K562 (cell line): ENCODE measurements at regions not wholly inside any gene's neighbourhood (a gene's known extent, or its start where the extent isn't known, plus 50 kb on each side); places are given as distances from the start of the nearest gene placed in this dataset.

Source experiments
- ATAC-seq: fragments of 200-7000 bp; cut with Tn5 transposase; 3 replicates; pipeline ENCODE4 v1.9.1; 2020; ENCODE audit warnings: moderate library complexity
- BruUV-seq: library from RNA; stranded (reverse); fragments of 400-500 nt; replicated peaks from 2 replicates; lab custom pipeline; 2021; lab: Mats Ljungman, UMichigan
- CTCF ChIA-PET: fragments of 300-600 bp; formaldehyde crosslinking; extraction: SDS; loops from one replicate; lab custom pipeline; 2021; ENCODE audit warnings: low intra/inter-chr PET ratio; lab: Yijun Ruan, JAX
- POLR2A ChIA-PET: fragments of 300-600, 350-650 bp; sonication (Branson Sonifier 250); formaldehyde crosslinking; extraction: SDS; loops from one replicate; lab custom pipeline; 2021; ENCODE audit warnings: antibody characterized with exemption, inconsistent platforms; lab: Yijun Ruan, JAX
- DNase-seq, 4 experiments: peaks; one replicate each; pipeline versions ENCODE4 v3.0.0 to v3.0.0-alpha.2; 2011 to 2018; ENCODE audit warnings: low spot score in 3 of 4, mixed read lengths in 3 of 4; ENCODE audit errors: extremely low read depth in 1 of 4
- FAIRE-seq: peaks from 2 replicates; lab custom pipeline; 2011; peaks lifted over from hg19 to GRCh38; lab: Jason Lieb, UNC
- H2AFZ ChIP-seq: 2 replicates; pipeline ENCODE4 v1.6.0; 2011; ENCODE audit warnings: low read depth, low read length, control low read depth, inconsistent platforms
- H3K27ac ChIP-seq: fragments of 200-600 bp; 3 replicates; pipeline ENCODE4 v1.8.0; 2011; ENCODE audit warnings: low read depth, mild to moderate bottlenecking, control low read depth, inconsistent platforms, low read length, moderate library complexity, mixed read lengths; ENCODE audit errors: extremely low read depth
- H3K27me3 ChIP-seq, 2 experiments: fragments of 300-600 bp in 1 of 2; 2 replicates in 1 of 2; 3 replicates in 1 of 2; pipeline versions ENCODE4 v1.6.0 to v1.8.0; 2011; ENCODE audit warnings: inconsistent platforms in 2 of 2, low read length in 2 of 2, mild to moderate bottlenecking in 1 of 2, mixed read lengths in 1 of 2, moderate library complexity in 1 of 2; ENCODE audit not compliant: control insufficient read depth in 2 of 2, insufficient read depth in 2 of 2
- H3K36me3 ChIP-seq: fragments of 300-600 bp; 3 replicates; pipeline ENCODE4 v1.8.0; 2011; ENCODE audit warnings: mild to moderate bottlenecking, low read length, inconsistent platforms; ENCODE audit not compliant: control insufficient read depth, insufficient read depth
- H3K4me1 ChIP-seq, 2 experiments: fragments of 200-600 bp in 1 of 2; replicated peaks in 1 of 2; 2 replicates in 1 of 2; 3 replicates in 1 of 2; pipeline versions ENCODE4 v1.5.1 to v1.8.0; 2011; ENCODE audit warnings: inconsistent platforms in 2 of 2, low read length in 2 of 2, mild to moderate bottlenecking in 1 of 2, mixed read lengths in 1 of 2, moderate library complexity in 1 of 2; ENCODE audit not compliant: control insufficient read depth in 2 of 2, insufficient read depth in 2 of 2
- H3K4me2 ChIP-seq: 2 replicates; pipeline ENCODE4 v1.6.1; 2011; ENCODE audit warnings: low read length, control low read depth, inconsistent platforms, mixed read lengths; ENCODE audit not compliant: insufficient read depth
- H3K4me3 ChIP-seq: fragments of 200-600 bp; sonication (generic), shearing (Covaris generic); 2 replicates; pipeline ENCODE4 v1.5.1; 2016; ENCODE audit warnings: control low read depth, inconsistent platforms
- H3K79me2 ChIP-seq: fragments of 200-600 bp; 3 replicates; pipeline ENCODE4 v1.8.0; 2011; ENCODE audit warnings: low read length, inconsistent platforms; ENCODE audit not compliant: control insufficient read depth, insufficient read depth
- H3K9ac ChIP-seq, 2 experiments: 2 replicates each; pipeline versions ENCODE4 v1.6.0 to v1.6.1; 2011; ENCODE audit warnings: low read depth in 2 of 2, low read length in 2 of 2, control low read depth in 1 of 2, inconsistent platforms in 1 of 2, mild to moderate bottlenecking in 1 of 2, mixed read lengths in 1 of 2; ENCODE audit not compliant: insufficient read depth in 1 of 2
- H3K9me1 ChIP-seq: one replicate; pipeline ENCODE4 v1.6.0; 2011; ENCODE audit warnings: inconsistent platforms, mild to moderate bottlenecking, low read length, moderate library complexity; ENCODE audit not compliant: control insufficient read depth, insufficient read depth
- H3K9me3 ChIP-seq: replicated peaks from 2 replicates; pipeline ENCODE4 v1.5.1; 2011; ENCODE audit warnings: low read depth, low read length, inconsistent platforms; ENCODE audit not compliant: control insufficient read depth, insufficient read depth
- H4K20me1 ChIP-seq: replicated peaks from 2 replicates; pipeline ENCODE4 v1.6.1; 2011; ENCODE audit warnings: low read length, inconsistent platforms, mixed read lengths; ENCODE audit not compliant: control insufficient read depth, insufficient read depth
- C11orf30 ChIP-seq: fragments of 450-650 bp; IDR thresholded peaks from 2 replicates; pipeline ENCODE4 v1.6.1; 2016; ENCODE audit warnings: low read depth, mild to moderate bottlenecking
- ETV6 ChIP-seq, 3 experiments: fragments of 150-350 bp in 1 of 3; sonication (generic) in 1 of 3; formaldehyde crosslinking in 1 of 3; IDR thresholded peaks; 2 replicates each; pipeline versions ENCODE4 v1.6.1 to v1.8.0; 2014 to 2022; ENCODE audit warnings: borderline replicate concordance in 2 of 3, low read depth in 2 of 3, antibody characterized with exemption in 1 of 3, low read length in 1 of 3, mild to moderate bottlenecking in 1 of 3, missing genetic modification reagents in 1 of 3
- EWSR1 ChIP-seq: fragments of 450-650 bp; IDR thresholded peaks from 2 replicates; pipeline ENCODE4 v1.6.1; 2018; ENCODE audit warnings: borderline replicate concordance, mild to moderate bottlenecking, low read depth, moderate library complexity; ENCODE audit not compliant: partially characterized antibody
- HDAC6 ChIP-seq: IDR thresholded peaks from 2 replicates; pipeline ENCODE4 v1.6.1; 2012; ENCODE audit warnings: low read depth, mild to moderate bottlenecking, control low read depth, inconsistent platforms, low read length, moderate library complexity
- HES1 ChIP-seq: fragments of 450-650 bp; IDR thresholded peaks from 2 replicates; pipeline ENCODE4 v1.6.1; 2016; ENCODE audit warnings: low read depth, mild to moderate bottlenecking, moderate library complexity
- MCM2 ChIP-seq: fragments of 450-650 bp; IDR thresholded peaks from 2 replicates; pipeline ENCODE4 v1.6.1; 2017; ENCODE audit warnings: low read depth, mild to moderate bottlenecking
- MTA3 ChIP-seq: fragments of 450-650 bp; formaldehyde crosslinking; IDR thresholded peaks from 2 replicates; pipeline ENCODE4 v1.6.1; 2017; ENCODE audit warnings: mild to moderate bottlenecking, borderline replicate concordance
- MXI1 ChIP-seq: IDR thresholded peaks from 2 replicates; pipeline ENCODE4 v1.6.1; 2011; ENCODE audit warnings: low read depth, mild to moderate bottlenecking, improper control_type of control experiment, low read length
- NCOA6 ChIP-seq: fragments of 450-650 bp; IDR thresholded peaks from 2 replicates; pipeline ENCODE4 v1.6.1; 2017; ENCODE audit warnings: mild to moderate bottlenecking
- NFE2 ChIP-seq: IDR thresholded peaks from 2 replicates; pipeline ENCODE4 v1.6.1; 2014; ENCODE audit warnings: antibody characterized with exemption, low read depth
- NR2C2 ChIP-seq, 2 experiments: fragments of 200-800 bp in 1 of 2; sonication (Bioruptor generic) in 1 of 2; sonication (generic) in 1 of 2; formaldehyde crosslinking in 1 of 2; IDR thresholded peaks; 2 replicates each; pipeline versions ENCODE4 v1.6.1 to v1.8.0; 2016 to 2022; ENCODE audit warnings: mild to moderate bottlenecking in 1 of 2, missing compliant biosample characterization in 1 of 2, missing genetic modification characterization in 1 of 2, missing genetic modification reagents in 1 of 2
- RUNX1 ChIP-seq: sonication (generic); IDR thresholded peaks from 2 replicates; pipeline ENCODE4 v1.6.1; 2016; ENCODE audit warnings: antibody characterized with exemption, low read depth
- SAFB2 ChIP-seq: fragments of 200-400 bp; formaldehyde crosslinking; IDR thresholded peaks from 2 replicates; pipeline ENCODE4 v1.6.1; 2018; ENCODE audit warnings: borderline replicate concordance, low read length, low read depth, moderate library complexity; ENCODE audit not compliant: severe bottlenecking
- SMARCB1 ChIP-seq: IDR thresholded peaks from 2 replicates; pipeline ENCODE4 v1.6.1; 2011; ENCODE audit warnings: improper control_type of control experiment, low read depth; ENCODE audit not compliant: insufficient read length
- SMARCE1 ChIP-seq: fragments of 450-650 bp; IDR thresholded peaks from 2 replicates; pipeline ENCODE4 v1.7.1; 2016; ENCODE audit warnings: mild to moderate bottlenecking
- ZNF507 ChIP-seq: conservative IDR thresholded peaks from 2 replicates; pipeline ENCODE4 v1.6.1; 2017; ENCODE audit warnings: missing genetic modification characterization, missing compliant biosample characterization
- ZNF644 ChIP-seq: fragments of 200-800 bp; sonication (Bioruptor generic); IDR thresholded peaks from 2 replicates; pipeline ENCODE4 v1.6.1; 2016; ENCODE audit warnings: low read depth, missing genetic modification characterization, missing compliant biosample characterization
- ZNF699 ChIP-seq: fragments of 250-450 bp; sonication (Bioruptor Pico); IDR thresholded peaks from 2 replicates; pipeline ENCODE4 v1.8.0; 2021; ENCODE audit warnings: mild to moderate bottlenecking, moderate library complexity; ENCODE audit not compliant: insufficient replicate concordance
- WGBS: fragments of 100-300 bp; shearing (Covaris generic); methylation state at CpG from one replicate; pipeline ENCODE4 v1.1.6; 2016; ENCODE audit warnings: low coverage, mixed read lengths; ENCODE audit not compliant: insufficient coverage; ENCODE audit errors: missing lambda C conversion rate; 5-methylcytosine and 5-hydroxymethylcytosine counted together
- in situ Hi-C: fragments of 300-500 bp; cut with MboI; formaldehyde crosslinking; loops from 4 replicates; pipeline ENCODE4 v1.15.0; 2018; ENCODE audit warnings: inconsistent platforms, mixed read lengths
- intact Hi-C: fragments of 100-400 bp; cut with micrococcal nuclease; formaldehyde crosslinking; loops from 2 replicates; pipeline ENCODE4 v1.14.2; 2022

- intact Hi-C loops: no loop called here
- no peak for FAIRE-seq
- ATAC-seq: no peak
Measured at GRCh38 chr6:1135726-1136414, 176.0 kb upstream of the FOXQ1 start.

More at GRCh38 chr6:1135726-1136414, 176.0 kb upstream of the FOXQ1 start:
- H3K4me2 ChIP-seq: no peak overlapping the region
- in situ Hi-C loops: no loop called here
- no peak overlapping the region for H2AFZ ChIP-seq
- WGBS: 3% methylated on average over 7 of the region's 7 CpGs
- ChIA-PET CTCF (no interaction called here), POLR2A (no interaction called here)
- no peaks in the 10 kb centered on the region for H4K20me1 ChIP-seq
- no peaks in the 10 kb centered on the region for H3K36me3 ChIP-seq
- H3K27ac ChIP-seq: no peak overlapping the region
- BruUV-seq: no TSS peak
- no peak for DNase-seq
- H3K9ac ChIP-seq: no peak overlapping the region
- H3K4me3 ChIP-seq: no peak overlapping the region
- H3K79me2 ChIP-seq: no peaks in the 10 kb centered on the region
- H3K27me3 ChIP-seq: peaks cover 0 to 7% of the 10 kb centered on the region in 2 experiments; a peak in 2 of 5 replicates
- H3K9me1 ChIP-seq: no peaks in the 10 kb centered on the region
- H3K9me3 ChIP-seq: no peaks in the 10 kb centered on the region
- no peak for TF ChIP-seq SMARCE1
- TF ChIP-seq MCM2: no peak
- TF ChIP-seq ZNF699 (CRISPR knock-in tag): no peak
- TF ChIP-seq ETV6 (IDR thresholded peaks at IDR 0.05; ENCODE audit: borderline replicate concordance in 1 of 2, low read depth in 2 of 2, low read length in 1 of 2): no peak
- no peak for TF ChIP-seq ETV6 (CRISPR knock-in tag; IDR thresholded peaks at IDR 0.05; ENCODE audit: borderline replicate concordance)
- TF ChIP-seq NFE2: no peak
- TF ChIP-seq MTA3: no peak
- TF ChIP-seq HDAC6: no peak
- TF ChIP-seq EWSR1: no peak
- TF ChIP-seq HES1: no peak
- TF ChIP-seq ZNF644 (tag): no peak
- no peak for TF ChIP-seq NCOA6
- no peak for TF ChIP-seq C11orf30
- no peak for TF ChIP-seq ZNF507
- TF ChIP-seq RUNX1: no peak
- no peak for TF ChIP-seq MXI1
- no peak for TF ChIP-seq SAFB2
- no peak for TF ChIP-seq NR2C2 (CRISPR knock-in tag; IDR thresholded peaks at IDR 0.05)
- no peak for TF ChIP-seq NR2C2 (tag; IDR thresholded peaks at IDR 0.05)
- no peak for TF ChIP-seq SMARCB1
- H3K4me1 ChIP-seq: no peaks in the 10 kb centered on the region
